Hematopoietic multipotent progenitor cell treated with erythropoietin and hydrocortisone succinate and interleukin-3 and kit ligand, for 6 days (in vitro differentiated cells): ENCODE measurements at regions not wholly inside any gene's neighbourhood (a gene's known extent, or its start where the extent isn't known, plus 50 kb on each side); places are given as distances from the start of the nearest gene placed in this dataset.

Source experiments
- DNase-seq: peaks from one replicate; pipeline ENCODE4 v3.0.0-alpha.2; 2015

GRCh38 chr2:236857781-236858180, 227.9 kb upstream of the COPS8 start:
- DNase-seq, result no peak

GRCh38 chr2:236858661-236859060, 227.0 kb upstream of the COPS8 start:
- DNase-seq, result no peak

- no peak for DNase-seq
Observed at GRCh38 chr2:236859908-236860307, 225.8 kb upstream of the COPS8 start.

GRCh38 chr2:236861196-236861875, 224.4 kb upstream of the COPS8 start:
- no peak for DNase-seq

GRCh38 chr2:236861944-236862343, 223.7 kb upstream of the COPS8 start:
- DNase-seq, result no peak

GRCh38 chr2:236862526-236862925, 223.2 kb upstream of the COPS8 start:
- no peak for DNase-seq

GRCh38 chr2:236862961-236863728, 222.5 kb upstream of the COPS8 start:
- DNase-seq, result no peak

GRCh38 chr2:236863729-236864126, 222.0 kb upstream of the COPS8 start:
- DNase-seq, result no peak

- no peak for DNase-seq
Observed at GRCh38 chr2:236865052-236865451, 220.6 kb upstream of the COPS8 start.

GRCh38 chr2:236866542-236867340, 218.9 kb upstream of the COPS8 start:
- peak; percentile 5 for DNase-seq

- DNase-seq, result no peak
Observed at GRCh38 chr2:236867441-236868260, 218.0 kb upstream of the COPS8 start.

GRCh38 chr2:236870370-236870769, 215.3 kb upstream of the COPS8 start:
- no peak for DNase-seq

- peak; percentile 60 for DNase-seq
Observed at GRCh38 chr2:236871500-236872001, 214.1 kb upstream of the COPS8 start.

GRCh38 chr2:236872015-236872414, 213.7 kb upstream of the COPS8 start:
- no peak for DNase-seq

GRCh38 chr2:236872981-236873380, 212.7 kb upstream of the COPS8 start:
- DNase-seq, result no peak

- DNase-seq, result no peak
Observed at GRCh38 chr2:236873636-236874035, 212.1 kb upstream of the COPS8 start.

- no peak for DNase-seq
Observed at GRCh38 chr2:236874866-236875481, 210.7 kb upstream of the COPS8 start.

- DNase-seq, result no peak
Observed at GRCh38 chr2:236875906-236876505, 209.7 kb upstream of the COPS8 start.

- DNase-seq, result no peak
Observed at GRCh38 chr2:236876642-236877041, 209.0 kb upstream of the COPS8 start.

- no peak for DNase-seq
Observed at GRCh38 chr2:236877972-236878371, 207.7 kb upstream of the COPS8 start.

- no peak for DNase-seq
Observed at GRCh38 chr2:236879416-236879963, 206.2 kb upstream of the COPS8 start.
